IgD-negative memory B cell (primary cell): ENCODE measurements at regions not wholly inside any gene's neighbourhood (a gene's known extent, or its start where the extent isn't known, plus 50 kb on each side); places are given as distances from the start of the nearest gene placed in this dataset.

ENCODE experiments used
- H3K27ac Mint-ChIP-seq, 3 donors: one replicate each; pipeline ENCODE4 v1.8.0; 2020 to 2022; ENCODE audit warnings: mild to moderate bottlenecking in 3 of 3, mixed read lengths in 3 of 3, moderate library complexity in 1 of 3
- H3K27me3 Mint-ChIP-seq: one replicate; pipeline ENCODE4 v1.8.0; 2021; ENCODE audit warnings: mixed read lengths
- H3K36me3 Mint-ChIP-seq: one replicate; pipeline ENCODE4 v1.8.0; 2020; ENCODE audit warnings: mild to moderate bottlenecking, mixed read lengths
- H3K4me1 Mint-ChIP-seq, 3 donors: one replicate each; pipeline ENCODE4 v1.8.0; 2020 to 2022; ENCODE audit warnings: mixed read lengths in 3 of 3, mild to moderate bottlenecking in 1 of 3
- H3K4me3 Mint-ChIP-seq, 4 donors: one replicate each; pipeline ENCODE4 v1.8.0; 2020 to 2022; ENCODE audit warnings: mild to moderate bottlenecking in 4 of 4, mixed read lengths in 4 of 4, moderate library complexity in 3 of 4
- H3K9me3 Mint-ChIP-seq, 3 donors: one replicate each; pipeline ENCODE4 v1.8.0; 2020 to 2021; ENCODE audit warnings: mixed read lengths in 3 of 3, mild to moderate bottlenecking in 1 of 3

GRCh38 chr6:140601021-140601808 is 1226.8 kb upstream of the CITED2 start:
- Mint-ChIP-seq H3K4me1 (no peaks in the 10 kb centered on the region), H3K27ac (no peak overlapping the region), H3K9me3 (no peaks in the 10 kb centered on the region), H3K4me3 (no peak overlapping the region), H3K36me3 (no peaks in the 10 kb centered on the region), H3K27me3 (peaks cover 2% of the 10 kb centered on the region)

GRCh38 chr6:140599916-140600315 is 1225.5 kb upstream of the CITED2 start:
- H3K27ac Mint-ChIP-seq: no peak overlapping the region
- H3K36me3 Mint-ChIP-seq: no peaks in the 10 kb centered on the region
- H3K27me3 Mint-ChIP-seq: peaks cover 2% of the 10 kb centered on the region

GRCh38 chr6:140597181-140597580 is 1222.7 kb upstream of the CITED2 start:
- Mint-ChIP-seq H3K36me3 (no peaks in the 10 kb centered on the region), H3K4me1 (no peaks in the 10 kb centered on the region), H3K27ac (no peak overlapping the region), H3K9me3 (peaks cover 0 to 7% (median 0%) of the 10 kb centered on the region in 3 donors), H3K4me3 (no peak overlapping the region), H3K27me3 (peaks cover 2% of the 10 kb centered on the region)

More at GRCh38 chr6:140599916-140600315, 1225.5 kb upstream of the CITED2 start:
- no peak overlapping the region for H3K4me3 Mint-ChIP-seq
- H3K9me3 Mint-ChIP-seq: peaks cover 0 to 4% (median 0%) of the 10 kb centered on the region in 3 donors
- H3K4me1 Mint-ChIP-seq: no peaks in the 10 kb centered on the region

GRCh38 chr6:140594806-140595128 is 1220.3 kb upstream of the CITED2 start:
- peaks cover 0 to 7% (median 0%) of the 10 kb centered on the region in 3 donors for H3K9me3 Mint-ChIP-seq
- no peaks in the 10 kb centered on the region for H3K4me1 Mint-ChIP-seq
- H3K27ac Mint-ChIP-seq: no peak overlapping the region
- no peak overlapping the region for H3K4me3 Mint-ChIP-seq
- no peaks in the 10 kb centered on the region for H3K27me3 Mint-ChIP-seq
- H3K36me3 Mint-ChIP-seq: no peaks in the 10 kb centered on the region

- Mint-ChIP-seq H3K27ac (no peak overlapping the region), H3K9me3 (peaks cover 0 to 7% (median 0%) of the 10 kb centered on the region in 3 donors), H3K36me3 (no peaks in the 10 kb centered on the region), H3K27me3 (no peaks in the 10 kb centered on the region), H3K4me3 (no peak overlapping the region), H3K4me1 (no peaks in the 10 kb centered on the region)
Measured at GRCh38 chr6:140592877-140593276, 1218.4 kb upstream of the CITED2 start.

- H3K27me3 Mint-ChIP-seq: no peaks in the 10 kb centered on the region
- no peaks in the 10 kb centered on the region for H3K36me3 Mint-ChIP-seq
- no peaks in the 10 kb centered on the region for H3K4me1 Mint-ChIP-seq
- peaks cover 0 to 8% (median 0%) of the 10 kb centered on the region in 3 donors for H3K9me3 Mint-ChIP-seq
- H3K4me3 Mint-ChIP-seq: no peak overlapping the region
- H3K27ac Mint-ChIP-seq: no peak overlapping the region
Measured at GRCh38 chr6:140590641-140591040, 1216.2 kb upstream of the CITED2 start.

GRCh38 chr6:140586426-140587061 is 1212.1 kb upstream of the CITED2 start:
- no peaks in the 10 kb centered on the region for H3K4me1 Mint-ChIP-seq
- peaks cover 0 to 2% (median 0%) of the 10 kb centered on the region in 3 donors for H3K9me3 Mint-ChIP-seq
- H3K36me3 Mint-ChIP-seq: no peaks in the 10 kb centered on the region
- no peak overlapping the region for H3K4me3 Mint-ChIP-seq
- H3K27ac Mint-ChIP-seq: no peak overlapping the region
- no peaks in the 10 kb centered on the region for H3K27me3 Mint-ChIP-seq

- Mint-ChIP-seq H3K36me3 (no peaks in the 10 kb centered on the region), H3K27ac (peak overlapping the region in 2 of 3 donors; percentile 33 to 57), H3K4me1 (no peaks in the 10 kb centered on the region), H3K9me3 (peaks cover 0 to 2% (median 0%) of the 10 kb centered on the region in 3 donors), H3K4me3 (no peak overlapping the region), H3K27me3 (no peaks in the 10 kb centered on the region)
Measured at GRCh38 chr6:140581601-140582000, 1207.2 kb upstream of the CITED2 start.

GRCh38 chr6:140579918-140580317 is 1205.5 kb upstream of the CITED2 start:
- no peak overlapping the region for H3K4me3 Mint-ChIP-seq
- H3K4me1 Mint-ChIP-seq: no peaks in the 10 kb centered on the region
- no peaks in the 10 kb centered on the region for H3K9me3 Mint-ChIP-seq
- no peak overlapping the region for H3K27ac Mint-ChIP-seq
- no peaks in the 10 kb centered on the region for H3K36me3 Mint-ChIP-seq
- H3K27me3 Mint-ChIP-seq: no peaks in the 10 kb centered on the region

- H3K9me3 Mint-ChIP-seq: no peaks in the 10 kb centered on the region
- H3K36me3 Mint-ChIP-seq: no peaks in the 10 kb centered on the region
- H3K27ac Mint-ChIP-seq: no peak overlapping the region
- no peaks in the 10 kb centered on the region for H3K27me3 Mint-ChIP-seq
- no peak overlapping the region for H3K4me3 Mint-ChIP-seq
- no peaks in the 10 kb centered on the region for H3K4me1 Mint-ChIP-seq
Measured at GRCh38 chr6:140576004-140576555, 1201.6 kb upstream of the CITED2 start.

GRCh38 chr6:140572867-140573266 is 1198.4 kb upstream of the CITED2 start:
- Mint-ChIP-seq H3K27ac (no peak overlapping the region), H3K9me3 (peaks cover 0 to 1% (median 0%) of the 10 kb centered on the region in 3 donors), H3K36me3 (no peaks in the 10 kb centered on the region), H3K4me1 (no peaks in the 10 kb centered on the region), H3K4me3 (no peak overlapping the region), H3K27me3 (peaks cover 2% of the 10 kb centered on the region)

- no peak overlapping the region for H3K27ac Mint-ChIP-seq
- H3K4me3 Mint-ChIP-seq: no peak overlapping the region
- peaks cover 2% of the 10 kb centered on the region for H3K27me3 Mint-ChIP-seq
- no peaks in the 10 kb centered on the region for H3K4me1 Mint-ChIP-seq
- peaks cover 0 to 1% (median 0%) of the 10 kb centered on the region in 3 donors for H3K9me3 Mint-ChIP-seq
- H3K36me3 Mint-ChIP-seq: no peaks in the 10 kb centered on the region
Measured at GRCh38 chr6:140572129-140572528, 1197.7 kb upstream of the CITED2 start.

- H3K36me3 Mint-ChIP-seq: no peaks in the 10 kb centered on the region
- H3K4me3 Mint-ChIP-seq: no peak overlapping the region
- peaks cover 2% of the 10 kb centered on the region for H3K27me3 Mint-ChIP-seq
Measured at GRCh38 chr6:140571145-140571544, 1196.7 kb upstream of the CITED2 start.

GRCh38 chr6:140567466-140567865 is 1193.0 kb upstream of the CITED2 start:
- no peaks in the 10 kb centered on the region for H3K4me1 Mint-ChIP-seq
- H3K9me3 Mint-ChIP-seq: peaks cover 0 to 1% (median 0%) of the 10 kb centered on the region in 3 donors
- no peak overlapping the region for H3K4me3 Mint-ChIP-seq
- H3K27me3 Mint-ChIP-seq: peaks cover 2% of the 10 kb centered on the region
- H3K27ac Mint-ChIP-seq: no peak overlapping the region
- H3K36me3 Mint-ChIP-seq: no peaks in the 10 kb centered on the region

More at GRCh38 chr6:140571145-140571544, 1196.7 kb upstream of the CITED2 start:
- peaks cover 0 to 1% (median 0%) of the 10 kb centered on the region in 3 donors for H3K9me3 Mint-ChIP-seq
- no peaks in the 10 kb centered on the region for H3K4me1 Mint-ChIP-seq
- no peak overlapping the region for H3K27ac Mint-ChIP-seq

- Mint-ChIP-seq H3K36me3 (no peaks in the 10 kb centered on the region), H3K4me1 (no peaks in the 10 kb centered on the region), H3K9me3 (peaks cover 0 to 1% (median 0%) of the 10 kb centered on the region in 3 donors), H3K4me3 (no peak overlapping the region), H3K27ac (no peak overlapping the region), H3K27me3 (peaks cover 2% of the 10 kb centered on the region)
Measured at GRCh38 chr6:140566781-140567277, 1192.4 kb upstream of the CITED2 start.
